ENCODE measurements at regions not wholly inside any gene's neighbourhood (a gene's known extent, or its start where the extent isn't known, plus 50 kb on each side); places are given as distances from the start of the nearest gene placed in this dataset.

- TF ChIP-seq CTCF (IDR thresholded peaks at IDR 0.05): no peak
- no peak for TF ChIP-seq POLR2A (IDR thresholded peaks at IDR 0.05)
Observed at GRCh38 chr10:130637089-130637676, 501.0 kb downstream of the GLRX3 start.

Data from right lobe of liver (tissue), 4 donors.